KMS-11 (cell line): ENCODE measurements at regions not wholly inside any gene's neighbourhood (a gene's known extent, or its start where the extent isn't known, plus 50 kb on each side); places are given as distances from the start of the nearest gene placed in this dataset.

Source experiments
- H2AFZ ChIP-seq: fragments of 200-600 bp; sonication (generic); 2 replicates; pipeline ENCODE4 v1.6.1; 2016; ENCODE audit warnings: antibody characterized with exemption, mixed run types, low read depth
- H3K27ac ChIP-seq: fragments of 200-600 bp; sonication (generic); 2 replicates; pipeline ENCODE4 v1.6.1; 2016; ENCODE audit warnings: mild to moderate bottlenecking, mixed run types
- H3K27me3 ChIP-seq: fragments of 200-600 bp; sonication (generic); 2 replicates; pipeline ENCODE4 v1.6.1; 2017; ENCODE audit warnings: mild to moderate bottlenecking, low read depth, mixed run types, moderate library complexity; ENCODE audit not compliant: insufficient read depth
- H3K36me3 ChIP-seq: fragments of 200-600 bp; sonication (generic); 2 replicates; pipeline ENCODE4 v1.6.1; 2017; ENCODE audit warnings: mild to moderate bottlenecking, mixed run types; ENCODE audit not compliant: insufficient read depth
- H3K4me1 ChIP-seq: fragments of 200-600 bp; sonication (generic); 2 replicates; pipeline ENCODE4 v1.6.1; 2016; ENCODE audit warnings: mild to moderate bottlenecking, low read depth, mixed run types; ENCODE audit not compliant: poor library complexity, severe bottlenecking
- H3K4me2 ChIP-seq: fragments of 200-600 bp; sonication (generic); 2 replicates; pipeline ENCODE4 v1.7.0; 2016; ENCODE audit warnings: mild to moderate bottlenecking, mixed run types
- H3K4me3 ChIP-seq: fragments of 200-600 bp; sonication (generic); IDR thresholded peaks from 2 replicates; pipeline ENCODE4 v1.6.1; 2017; ENCODE audit warnings: low read depth, low read length, mixed read lengths; ENCODE audit not compliant: insufficient read depth
- H3K79me2 ChIP-seq: fragments of 200-600 bp; sonication (generic); 2 replicates; pipeline ENCODE4 v1.6.1; 2016; ENCODE audit warnings: low read depth, mixed run types; ENCODE audit not compliant: insufficient read depth
- H3K9ac ChIP-seq: fragments of 200-600 bp; sonication (generic); 2 replicates; pipeline ENCODE4 v1.6.1; 2016; ENCODE audit warnings: mild to moderate bottlenecking, mixed run types
- H4K20me1 ChIP-seq: fragments of 200-600 bp; sonication (generic); 2 replicates; pipeline ENCODE4 v1.6.1; 2016; ENCODE audit warnings: mild to moderate bottlenecking, mixed run types; ENCODE audit not compliant: insufficient read depth
- CTCF ChIP-seq: fragments of 200-600 bp; sonication (generic); conservative IDR thresholded peaks from 2 replicates; pipeline ENCODE4 v1.6.1; 2017; ENCODE audit warnings: low read depth, mild to moderate bottlenecking, antibody characterized with exemption, low read length, moderate library complexity, mixed read lengths

- no peak overlapping the region for H2AFZ ChIP-seq
- peaks cover 45% of the 10 kb centered on the region for H3K4me1 ChIP-seq
- H3K9ac ChIP-seq, result peak overlapping the region; percentile 83; the same call in 1 of the 2 replicates
- no peak overlapping the region for H3K4me3 ChIP-seq
- no peak for TF ChIP-seq CTCF
- no peaks in the 10 kb centered on the region for H3K27me3 ChIP-seq
- peaks cover 31% of the 10 kb centered on the region for H3K79me2 ChIP-seq
- no peaks in the 10 kb centered on the region for H3K36me3 ChIP-seq
- H3K4me2 ChIP-seq, result peak overlapping the region; percentile 94
- no peaks in the 10 kb centered on the region; the same call in 1 of the 2 replicates for H4K20me1 ChIP-seq
- no peak overlapping the region for H3K27ac ChIP-seq
Measured at GRCh38 chr1:39106801-39107327, 80.7 kb downstream of the NDUFS5 start.

GRCh38 chr1:39107341-39108290 is 81.5 kb downstream of the NDUFS5 start:
- H3K27ac ChIP-seq, result no peak overlapping the region
- H3K79me2 ChIP-seq, result peaks cover 31% of the 10 kb centered on the region
- H3K36me3 ChIP-seq, result no peaks in the 10 kb centered on the region
- no peaks in the 10 kb centered on the region for H3K27me3 ChIP-seq
- no peak for TF ChIP-seq CTCF
- peak overlapping the region; percentile 94; the same call in 1 of the 2 replicates for H3K4me2 ChIP-seq
- no peak overlapping the region for H3K4me3 ChIP-seq
- no peak overlapping the region; the same call in 1 of the 2 replicates for H3K9ac ChIP-seq
- no peak overlapping the region for H2AFZ ChIP-seq
- H3K4me1 ChIP-seq, result peaks cover 41% of the 10 kb centered on the region
- no peaks in the 10 kb centered on the region; the same call in 1 of the 2 replicates for H4K20me1 ChIP-seq

- no peaks in the 10 kb centered on the region; the same call in 1 of the 2 replicates for H4K20me1 ChIP-seq
- no peaks in the 10 kb centered on the region for H3K27me3 ChIP-seq
- no peak overlapping the region for H3K27ac ChIP-seq
- peak overlapping the region; percentile 15; the same call in 1 of the 2 replicates for H3K4me2 ChIP-seq
- H3K36me3 ChIP-seq, result no peaks in the 10 kb centered on the region
- TF ChIP-seq CTCF, result no peak
- H3K4me1 ChIP-seq, result peaks cover 33% of the 10 kb centered on the region
- H2AFZ ChIP-seq, result no peak overlapping the region
- no peak overlapping the region for H3K4me3 ChIP-seq
- H3K79me2 ChIP-seq, result peaks cover 31% of the 10 kb centered on the region
- H3K9ac ChIP-seq, result no peak overlapping the region
Measured at GRCh38 chr1:39109644-39110043, 83.5 kb downstream of the NDUFS5 start.

- Histone ChIP-seq H4K20me1 (no peaks in the 10 kb centered on the region; the same call in 1 of the 2 replicates), H3K36me3 (no peaks in the 10 kb centered on the region), H3K9ac (no peak overlapping the region), H3K27ac (no peak overlapping the region), H3K4me2 (no peak overlapping the region), H3K4me1 (peaks cover 38% of the 10 kb centered on the region), H2AFZ (no peak overlapping the region), H3K27me3 (no peaks in the 10 kb centered on the region), H3K4me3 (no peak overlapping the region), H3K79me2 (peaks cover 31% of the 10 kb centered on the region)
- no peak for TF ChIP-seq CTCF
Measured at GRCh38 chr1:39110325-39110851, 84.2 kb downstream of the NDUFS5 start.
